GM23338 (cell line): ENCODE measurements at regions not wholly inside any gene's neighbourhood (a gene's known extent, or its start where the extent isn't known, plus 50 kb on each side); places are given as distances from the start of the nearest gene placed in this dataset.

Experiments used
- ATAC-seq: fragments of 200-7000 bp; cut with Tn5 transposase; 3 replicates; pipeline ENCODE4 v1.9.1; 2020
- DNase-seq: peaks from one replicate; pipeline ENCODE4 v3.0.0-alpha.2; 2015; ENCODE audit warnings: low spot score
- H2AFZ ChIP-seq: fragments of 200-600 bp; sonication (generic); 2 replicates; pipeline ENCODE4 v1.8.0; 2016; ENCODE audit warnings: antibody characterized with exemption, mild to moderate bottlenecking, moderate library complexity
- H3F3A ChIP-seq: fragments of 200-600 bp; sonication (generic); replicated peaks from 2 replicates; pipeline ENCODE4 v1.8.0; 2017; ENCODE audit warnings: antibody characterized with exemption, mixed run types, low read depth
- H3K27ac ChIP-seq: fragments of 200-600 bp; sonication (generic); 2 replicates; pipeline ENCODE4 v1.6.1; 2016; ENCODE audit warnings: low read depth
- H3K27me3 ChIP-seq: fragments of 200-600 bp; sonication (generic); 2 replicates; pipeline ENCODE4 v1.8.0; 2016; ENCODE audit warnings: mild to moderate bottlenecking, mixed run types, moderate library complexity; ENCODE audit not compliant: insufficient read depth
- H3K36me3 ChIP-seq: fragments of 200-600 bp; sonication (generic); 2 replicates; pipeline ENCODE4 v1.8.0; 2016; ENCODE audit warnings: mild to moderate bottlenecking; ENCODE audit not compliant: insufficient read depth
- H3K4me1 ChIP-seq: fragments of 200-600 bp; sonication (generic); 2 replicates; pipeline ENCODE4 v1.8.0; 2016; ENCODE audit warnings: mild to moderate bottlenecking, moderate library complexity; ENCODE audit not compliant: insufficient read depth
- H3K4me2 ChIP-seq: fragments of 200-600 bp; sonication (generic); 2 replicates; pipeline ENCODE4 v1.7.1; 2017; ENCODE audit warnings: mixed run types
- H3K4me3 ChIP-seq: fragments of 200-600 bp; sonication (generic); 2 replicates; pipeline ENCODE4 v1.6.1; 2016; ENCODE audit warnings: mixed run types
- H3K79me2 ChIP-seq: fragments of 200-600 bp; sonication (generic); replicated peaks from 2 replicates; pipeline ENCODE4 v1.8.0; 2017; ENCODE audit warnings: mild to moderate bottlenecking; ENCODE audit not compliant: insufficient read depth
- H3K9me2 ChIP-seq: fragments of 200-600 bp; sonication (generic); 2 replicates; pipeline ENCODE4 v1.8.0; 2017; ENCODE audit not compliant: insufficient read depth
- H4K20me1 ChIP-seq: fragments of 200-600 bp; sonication (generic); replicated peaks from 2 replicates; pipeline ENCODE4 v1.8.0; 2017; ENCODE audit warnings: mild to moderate bottlenecking; ENCODE audit not compliant: insufficient read depth
- H3K27ac Mint-ChIP-seq: 2 replicates; pipeline ENCODE4 v1.8.0; 2020; ENCODE audit warnings: inconsistent platforms, mild to moderate bottlenecking, moderate library complexity, mixed read lengths
- H3K27me3 Mint-ChIP-seq: 3 replicates; pipeline ENCODE4 v1.8.0; 2022; ENCODE audit warnings: low read depth, mild to moderate bottlenecking, moderate library complexity, mixed read lengths, inconsistent platforms; ENCODE audit not compliant: insufficient read depth, poor library complexity
- H3K36me3 Mint-ChIP-seq: 3 replicates; pipeline ENCODE4 v1.8.0; 2021; ENCODE audit warnings: low read depth, mild to moderate bottlenecking, inconsistent platforms, moderate library complexity, mixed read lengths
- H3K4me1 Mint-ChIP-seq: 3 replicates; pipeline ENCODE4 v1.8.0; 2020; ENCODE audit warnings: mild to moderate bottlenecking, inconsistent platforms, mixed read lengths
- H3K4me3 Mint-ChIP-seq: 3 replicates; pipeline ENCODE4 v1.8.0; 2021; ENCODE audit warnings: moderate library complexity, mild to moderate bottlenecking, inconsistent platforms, mixed read lengths
- H3K9me3 Mint-ChIP-seq: 3 replicates; pipeline ENCODE4 v1.8.0; 2020; ENCODE audit warnings: moderate library complexity, mild to moderate bottlenecking, inconsistent platforms, mixed read lengths
- CREB1 ChIP-seq: fragments of 250-450 bp; sonication (Bioruptor Pico); IDR thresholded peaks from 2 replicates; pipeline ENCODE4 v1.5.0; 2020; ENCODE audit warnings: low read depth, mild to moderate bottlenecking, moderate library complexity
- CTCF ChIP-seq, 2 experiments: fragments of 200-600 bp in 1 of 2; sonication (generic) in 1 of 2; conservative IDR thresholded peaks; 2 replicates each; pipeline versions ENCODE4 v1.5.1 to v1.6.1; 2016 to 2017; ENCODE audit warnings: antibody characterized with exemption in 2 of 2, low read depth in 2 of 2, mild to moderate bottlenecking in 2 of 2, moderate library complexity in 1 of 2
- EZH2phosphoT487 ChIP-seq: fragments of 200-600 bp; sonication (generic); IDR thresholded peaks from one replicate; pipeline ENCODE4 v1.8.1; 2018; ENCODE audit warnings: antibody characterized with exemption; ENCODE audit not compliant: unreplicated experiment
- NANOG ChIP-seq: IDR thresholded peaks from 2 replicates; pipeline ENCODE4 v1.6.1; 2016; ENCODE audit warnings: antibody characterized with exemption, borderline replicate concordance
- POLR2AphosphoS5 ChIP-seq: IDR thresholded peaks from 2 replicates; pipeline ENCODE4 v1.6.1; 2016; ENCODE audit warnings: antibody characterized with exemption, low read depth
- STAT1 ChIP-seq: IDR thresholded peaks from one replicate; pipeline ENCODE4 v1.6.1; 2016; ENCODE audit warnings: antibody characterized with exemption; ENCODE audit not compliant: unreplicated experiment
- ZNF114 ChIP-seq: fragments of 250-450 bp; sonication (Bioruptor Pico); IDR thresholded peaks from 2 replicates; pipeline ENCODE4 v1.5.0; 2020; ENCODE audit warnings: mild to moderate bottlenecking, moderate library complexity
- ZNF331 ChIP-seq: fragments of 250-450 bp; sonication (Bioruptor Pico); IDR thresholded peaks from 2 replicates; pipeline ENCODE4 v1.5.0; 2020; ENCODE audit warnings: low read depth, mild to moderate bottlenecking, moderate library complexity
- TF ChIP-seq, protein P1 (sequence below): IDR thresholded peaks from one replicate; pipeline ENCODE4 v1.6.1; 2018; ENCODE audit warnings: antibody characterized with exemption; ENCODE audit not compliant: unreplicated experiment
- TF ChIP-seq, protein P2 (sequence below): IDR thresholded peaks from 2 replicates; pipeline ENCODE4 v1.6.1; 2016; ENCODE audit warnings: antibody characterized with exemption

- TF ChIP-seq ZNF331 (CRISPR knock-in tag) (no peak), CTCF (conservative IDR thresholded peaks at IDR 0.05; ENCODE audit: low read depth in 2 of 2) (no peak), EZH2phosphoT487 (no peak)
- TF ChIP-seq, protein P1, sequence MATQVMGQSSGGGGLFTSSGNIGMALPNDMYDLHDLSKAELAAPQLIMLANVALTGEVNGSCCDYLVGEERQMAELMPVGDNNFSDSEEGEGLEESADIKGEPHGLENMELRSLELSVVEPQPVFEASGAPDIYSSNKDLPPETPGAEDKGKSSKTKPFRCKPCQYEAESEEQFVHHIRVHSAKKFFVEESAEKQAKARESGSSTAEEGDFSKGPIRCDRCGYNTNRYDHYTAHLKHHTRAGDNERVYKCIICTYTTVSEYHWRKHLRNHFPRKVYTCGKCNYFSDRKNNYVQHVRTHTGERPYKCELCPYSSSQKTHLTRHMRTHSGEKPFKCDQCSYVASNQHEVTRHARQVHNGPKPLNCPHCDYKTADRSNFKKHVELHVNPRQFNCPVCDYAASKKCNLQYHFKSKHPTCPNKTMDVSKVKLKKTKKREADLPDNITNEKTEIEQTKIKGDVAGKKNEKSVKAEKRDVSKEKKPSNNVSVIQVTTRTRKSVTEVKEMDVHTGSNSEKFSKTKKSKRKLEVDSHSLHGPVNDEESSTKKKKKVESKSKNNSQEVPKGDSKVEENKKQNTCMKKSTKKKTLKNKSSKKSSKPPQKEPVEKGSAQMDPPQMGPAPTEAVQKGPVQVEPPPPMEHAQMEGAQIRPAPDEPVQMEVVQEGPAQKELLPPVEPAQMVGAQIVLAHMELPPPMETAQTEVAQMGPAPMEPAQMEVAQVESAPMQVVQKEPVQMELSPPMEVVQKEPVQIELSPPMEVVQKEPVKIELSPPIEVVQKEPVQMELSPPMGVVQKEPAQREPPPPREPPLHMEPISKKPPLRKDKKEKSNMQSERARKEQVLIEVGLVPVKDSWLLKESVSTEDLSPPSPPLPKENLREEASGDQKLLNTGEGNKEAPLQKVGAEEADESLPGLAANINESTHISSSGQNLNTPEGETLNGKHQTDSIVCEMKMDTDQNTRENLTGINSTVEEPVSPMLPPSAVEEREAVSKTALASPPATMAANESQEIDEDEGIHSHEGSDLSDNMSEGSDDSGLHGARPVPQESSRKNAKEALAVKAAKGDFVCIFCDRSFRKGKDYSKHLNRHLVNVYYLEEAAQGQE: no peak
Measured at GRCh38 chr1:232191560-232191959, 438.4 kb downstream of the SIPA1L2 start (continued).

DNA sequence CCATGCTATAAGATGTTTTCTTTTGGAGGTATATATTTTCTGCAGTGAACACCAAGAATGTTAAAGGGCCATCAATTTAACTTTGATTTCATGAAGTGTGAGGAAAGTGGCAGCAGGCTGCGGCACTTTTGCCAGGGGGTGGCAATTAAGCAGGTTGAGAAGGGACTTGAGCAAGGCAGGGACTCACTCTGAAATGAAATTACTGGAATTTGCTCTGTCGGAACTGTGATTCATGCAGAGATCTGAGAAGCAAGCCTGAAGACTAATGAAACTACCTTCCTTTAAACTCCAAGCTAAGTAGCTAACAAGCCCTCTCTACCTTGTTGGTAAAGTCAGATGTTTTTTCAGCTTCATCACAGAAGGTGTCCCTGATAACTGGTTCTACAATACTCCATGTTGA is 441.6 kb downstream of the SIPA1L2 start:
- Histone ChIP-seq H3K27ac (no peak overlapping the region), H4K20me1 (no peaks in the 10 kb centered on the region), H3K9me2 (no peaks in the 10 kb centered on the region; the same call in 1 of the 2 replicates), H3K4me2 (no peak overlapping the region), H3K27me3 (no peaks in the 10 kb centered on the region), H3K79me2 (no peaks in the 10 kb centered on the region), H3K36me3 (0 out of 2 replicates have a peak, but pooled peaks cover 4% of the 10 kb centered on the region), H3K4me3 (no peak overlapping the region), H2AFZ (no peak overlapping the region), H3K4me1 (no peaks in the 10 kb centered on the region; the same call in 1 of the 2 replicates), H3F3A (no peaks in the 10 kb centered on the region)
- H3K9me3 Mint-ChIP-seq: no peaks in the 10 kb centered on the region
- peaks cover 44% of the 10 kb centered on the region for H3K36me3 Mint-ChIP-seq
- no peak overlapping the region for H3K27ac Mint-ChIP-seq
- DNase-seq (no peak), ATAC-seq (no peak)
- no peak overlapping the region for H3K4me3 Mint-ChIP-seq
- H3K4me1 Mint-ChIP-seq: peaks cover 10% of the 10 kb centered on the region
- H3K27me3 Mint-ChIP-seq: peaks cover 2% of the 10 kb centered on the region
- TF ChIP-seq ZNF114 (CRISPR knock-in tag): no peak
- no peak for TF ChIP-seq ZNF331 (CRISPR knock-in tag)
- no peak for TF ChIP-seq STAT1
- no peak for TF ChIP-seq CREB1
- no peak for TF ChIP-seq NANOG
- TF ChIP-seq POLR2AphosphoS5: no peak
- TF ChIP-seq, protein P2, sequence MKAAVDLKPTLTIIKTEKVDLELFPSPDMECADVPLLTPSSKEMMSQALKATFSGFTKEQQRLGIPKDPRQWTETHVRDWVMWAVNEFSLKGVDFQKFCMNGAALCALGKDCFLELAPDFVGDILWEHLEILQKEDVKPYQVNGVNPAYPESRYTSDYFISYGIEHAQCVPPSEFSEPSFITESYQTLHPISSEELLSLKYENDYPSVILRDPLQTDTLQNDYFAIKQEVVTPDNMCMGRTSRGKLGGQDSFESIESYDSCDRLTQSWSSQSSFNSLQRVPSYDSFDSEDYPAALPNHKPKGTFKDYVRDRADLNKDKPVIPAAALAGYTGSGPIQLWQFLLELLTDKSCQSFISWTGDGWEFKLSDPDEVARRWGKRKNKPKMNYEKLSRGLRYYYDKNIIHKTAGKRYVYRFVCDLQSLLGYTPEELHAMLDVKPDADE: no peak
- TF ChIP-seq EZH2phosphoT487: no peak
- no peak for TF ChIP-seq CTCF (conservative IDR thresholded peaks at IDR 0.05; ENCODE audit: low read depth in 2 of 2)
